ENCODE measurements at regions not wholly inside any gene's neighbourhood (a gene's known extent, or its start where the extent isn't known, plus 50 kb on each side); places are given as distances from the start of the nearest gene placed in this dataset.

DNA sequence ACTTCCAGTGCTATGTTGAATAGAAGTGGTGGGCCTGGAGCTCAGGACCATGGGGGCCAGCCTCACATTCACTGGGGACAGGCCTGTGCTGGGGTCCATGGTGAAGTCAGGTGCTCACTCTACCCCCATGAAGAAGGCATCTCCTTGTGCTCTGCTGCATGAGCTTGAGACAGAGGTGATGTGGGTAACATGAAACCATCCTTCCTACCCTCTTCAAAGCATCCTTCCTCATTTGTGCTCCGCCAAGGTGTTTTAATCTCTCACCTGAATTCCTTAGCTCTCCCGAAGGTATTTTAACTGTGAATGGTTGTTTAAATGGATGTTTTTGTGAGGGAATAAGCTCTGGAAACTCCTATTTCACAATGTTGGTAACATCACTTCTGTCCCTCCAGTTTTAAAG, 209.6 kb upstream of the PCSK2 start:
- no peak for DNase-seq (ENCODE audit: low spot score)

DNA sequence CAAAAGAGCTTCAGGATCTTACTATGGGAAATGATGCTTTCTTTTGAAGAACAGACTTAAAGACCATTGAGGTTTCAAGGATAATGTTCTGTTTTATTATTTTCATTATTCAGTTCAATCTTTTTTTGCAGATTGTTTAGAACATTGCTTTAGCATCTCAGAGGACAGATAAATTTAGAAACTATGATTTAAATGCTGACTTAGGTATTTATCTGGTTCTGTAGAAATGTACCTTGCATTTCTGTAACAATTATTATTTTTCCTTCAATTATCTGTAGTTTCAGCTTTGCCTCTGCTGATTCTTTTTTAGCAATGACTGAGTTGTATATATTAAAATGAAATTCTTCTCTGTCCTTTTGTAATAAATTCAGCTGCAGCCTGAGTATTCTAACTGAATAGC, 205.4 kb upstream of the PCSK2 start:
- no peak for DNase-seq (ENCODE audit: low spot score)

DNA sequence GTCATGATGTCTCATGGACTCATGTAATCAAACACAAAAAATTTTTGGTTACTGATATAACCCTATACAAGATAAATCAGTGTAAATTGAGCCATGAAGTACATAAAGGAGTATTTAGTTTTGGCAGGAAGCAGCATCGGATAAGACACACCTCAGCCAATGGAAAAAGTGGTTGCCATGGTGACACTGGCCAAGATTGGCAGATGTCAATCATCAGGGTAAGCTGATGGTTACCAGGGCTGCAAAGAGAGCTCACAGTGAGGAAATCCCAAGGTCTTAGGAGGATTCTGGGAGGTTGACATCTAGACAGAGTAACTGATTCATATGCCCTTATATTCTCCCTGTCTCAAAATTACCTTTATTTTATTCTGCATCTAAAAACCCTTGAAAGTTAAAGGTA, 203.8 kb upstream of the PCSK2 start:
- no peak for DNase-seq (ENCODE audit: low spot score)

DNA sequence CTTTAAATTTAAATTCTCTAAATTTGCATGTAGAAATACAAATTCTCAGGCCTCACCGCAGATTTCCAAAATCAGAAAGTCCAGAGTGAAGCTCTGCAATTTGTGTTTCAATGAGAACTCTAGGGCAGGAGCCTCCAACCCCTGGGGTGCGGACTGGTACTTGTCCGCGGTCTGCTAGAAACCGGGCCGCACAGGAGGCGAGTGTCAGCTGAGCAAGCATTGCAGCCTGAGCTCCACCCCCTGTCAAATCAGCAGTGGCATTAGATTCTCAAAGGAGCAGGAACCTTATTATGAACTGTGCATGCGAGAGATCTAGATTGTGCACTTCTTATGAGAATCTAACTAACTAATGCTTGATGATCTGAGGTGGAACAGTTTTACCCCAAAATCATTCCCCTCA, 203.0 kb upstream of the PCSK2 start:
- no peak for DNase-seq (ENCODE audit: low spot score)

DNA sequence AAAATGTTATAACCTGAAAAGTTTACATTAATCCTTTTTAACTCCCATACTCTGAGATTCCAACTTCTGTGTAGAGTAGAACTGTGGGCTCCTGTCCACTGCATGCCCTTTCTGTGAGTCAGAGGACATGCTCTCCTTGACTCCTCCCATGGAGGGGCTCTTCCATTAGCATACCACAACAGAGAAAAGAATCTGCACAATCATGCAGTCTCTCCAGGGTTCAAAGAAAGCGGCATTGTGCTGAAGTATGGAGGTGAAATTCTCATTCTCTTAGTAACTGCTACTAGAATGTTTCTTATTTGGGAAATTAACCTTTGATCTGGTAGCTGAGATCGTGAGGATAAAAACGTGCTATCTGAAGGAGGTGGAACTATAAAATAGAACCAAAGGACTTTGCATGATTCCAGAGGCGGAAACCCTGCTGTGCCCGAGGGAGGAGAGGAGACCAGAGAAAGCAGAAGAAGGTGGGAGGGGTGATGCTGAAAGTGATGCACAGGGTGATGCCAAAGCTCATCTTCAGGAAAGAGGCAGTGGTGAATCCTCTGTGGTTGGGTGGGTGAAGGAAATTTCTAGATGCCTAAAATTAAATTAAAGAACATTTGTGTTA, 202.2 kb upstream of the PCSK2 start:
- DNase-seq (ENCODE audit: low spot score) = no peak

DNA sequence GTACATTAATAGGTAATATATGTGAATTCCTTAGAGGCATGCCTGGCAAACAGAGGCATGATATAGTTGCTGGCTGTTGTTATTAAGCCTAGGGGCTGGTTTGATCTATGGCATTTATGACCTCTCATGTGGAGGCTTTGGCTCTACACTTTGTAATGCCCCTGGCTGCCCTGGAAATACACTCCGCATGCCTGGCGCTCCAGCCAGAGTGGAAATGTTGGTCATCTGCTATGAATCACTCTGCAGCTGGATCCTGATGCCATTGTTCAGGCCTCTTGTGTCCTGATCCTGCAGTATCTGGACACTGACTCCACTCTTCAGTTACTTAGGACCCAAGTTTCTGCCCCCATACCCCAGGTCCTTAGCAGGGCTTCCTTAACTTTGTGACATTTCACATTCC, 200.5 kb upstream of the PCSK2 start:
- DNase-seq (ENCODE audit: low spot score) = no peak

DNA sequence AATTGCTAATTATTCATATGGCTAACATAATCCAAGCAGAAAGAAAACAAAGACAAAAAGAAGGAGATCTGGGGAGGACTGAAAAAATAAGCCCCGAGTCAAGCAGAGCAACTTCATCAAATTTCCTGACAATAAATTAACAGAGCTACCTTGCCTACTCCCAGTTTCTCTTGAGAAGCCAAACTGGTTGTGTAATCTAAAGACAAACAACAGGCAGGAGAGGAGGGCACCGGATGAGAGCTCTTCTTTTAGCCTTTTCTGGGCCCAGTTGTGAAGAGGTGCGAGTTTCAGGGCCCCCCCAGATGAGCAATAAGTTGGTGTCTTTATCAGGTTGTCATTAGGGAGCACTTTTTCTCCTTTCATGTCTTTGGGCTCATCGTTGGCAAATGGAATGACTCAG, 197.1 kb upstream of the PCSK2 start:
- DNase-seq (ENCODE audit: low spot score) = no peak

DNA sequence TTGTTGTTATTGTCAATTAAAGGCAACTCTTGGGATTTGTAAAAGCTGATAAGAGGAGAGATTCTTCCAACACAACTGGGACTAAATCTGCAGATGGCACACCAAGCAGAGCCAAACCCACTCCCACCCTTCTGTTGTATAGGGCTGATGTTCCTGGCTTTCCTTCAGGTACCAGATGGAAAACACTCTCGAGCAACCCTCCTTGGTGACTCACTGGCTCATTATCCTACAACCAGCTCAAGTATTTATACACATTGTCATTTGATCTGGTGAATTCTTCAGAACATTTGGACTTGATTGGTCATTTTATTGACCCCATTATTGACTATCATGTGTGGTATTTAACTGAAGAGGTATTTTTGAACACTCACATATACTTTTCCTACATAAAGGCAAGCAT, 190.3 kb upstream of the PCSK2 start:
- DNase-seq (ENCODE audit: low spot score) = no peak

DNA sequence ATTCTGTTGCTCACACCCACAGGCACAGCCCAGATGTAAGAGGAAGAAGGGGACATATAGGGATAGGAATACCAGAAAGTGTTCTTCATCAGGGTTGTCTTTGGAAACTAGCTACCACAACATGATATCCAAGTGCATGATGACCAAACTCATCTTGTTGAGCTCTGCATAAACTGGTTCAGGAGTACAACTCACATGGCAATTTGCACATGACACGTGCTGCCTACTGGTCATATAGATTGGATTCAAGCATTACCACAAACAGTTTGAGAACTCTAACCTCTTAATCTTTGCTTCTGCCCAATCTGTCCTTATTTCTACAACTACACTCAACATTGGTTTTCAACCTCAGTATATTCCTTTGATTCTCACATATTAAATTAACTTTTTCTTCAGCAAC, 184.7 kb upstream of the PCSK2 start:
- no peak for DNase-seq (ENCODE audit: low spot score)

DNA sequence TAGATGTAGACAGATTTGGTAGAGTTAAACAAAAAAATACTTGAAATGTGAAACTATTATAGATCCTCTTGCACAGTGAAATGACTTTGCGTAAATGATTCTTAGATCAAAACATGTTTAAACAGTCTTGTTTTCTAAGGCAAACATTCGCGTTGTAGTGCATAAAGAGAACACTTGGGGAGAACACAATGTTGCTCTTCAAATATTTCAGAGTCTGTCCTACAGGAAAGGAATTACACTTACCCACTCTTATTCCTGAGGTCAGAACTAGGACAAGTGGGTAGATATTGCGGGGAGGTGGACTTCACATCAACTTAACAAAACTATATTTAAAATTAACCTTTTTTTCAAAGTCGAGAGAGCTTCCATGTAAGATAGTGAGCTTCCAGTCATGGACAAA, 183.5 kb upstream of the PCSK2 start:
- DNase-seq (ENCODE audit: low spot score) = no peak

DNA sequence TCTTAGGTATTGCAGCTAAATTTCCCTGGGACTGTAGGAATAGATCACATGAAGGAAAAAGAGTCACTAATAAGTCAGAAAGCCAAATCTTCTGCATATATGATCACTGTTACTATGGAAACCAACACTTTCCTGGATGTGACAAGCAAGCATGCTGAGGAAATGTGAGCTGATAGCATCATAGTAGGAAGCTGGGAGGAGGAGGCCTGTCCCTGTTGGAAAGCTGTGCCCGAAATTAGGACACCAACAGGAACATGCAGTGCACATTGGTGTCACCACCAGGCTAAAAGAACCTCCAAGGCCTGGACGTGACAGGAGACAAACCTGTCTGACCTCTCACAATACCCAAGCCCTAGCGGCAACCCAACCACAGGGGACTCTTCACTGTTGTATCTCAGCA, 181.9 kb upstream of the PCSK2 start:
- DNase-seq (ENCODE audit: low spot score) = no peak

DNA sequence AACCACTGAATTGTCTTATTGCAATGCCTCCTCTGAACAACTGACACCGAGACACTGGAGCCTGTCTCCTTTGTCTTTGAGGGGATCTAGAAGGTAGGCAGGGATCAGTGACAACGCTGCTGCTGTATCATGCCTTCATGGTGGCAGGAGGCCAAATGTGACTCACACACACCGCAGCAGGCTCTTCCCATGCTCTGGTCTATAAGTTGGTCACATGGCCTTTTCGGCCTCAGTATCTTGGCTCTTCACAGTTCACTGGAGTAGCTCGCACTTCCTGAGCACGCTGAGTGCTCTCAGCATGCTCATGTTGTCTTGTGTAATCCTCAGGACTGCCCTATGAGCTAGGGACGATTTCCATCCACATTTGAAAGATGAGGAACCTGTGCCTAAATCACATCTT, 167.4 kb upstream of the PCSK2 start:
- no peak for DNase-seq (ENCODE audit: low spot score)

DNA sequence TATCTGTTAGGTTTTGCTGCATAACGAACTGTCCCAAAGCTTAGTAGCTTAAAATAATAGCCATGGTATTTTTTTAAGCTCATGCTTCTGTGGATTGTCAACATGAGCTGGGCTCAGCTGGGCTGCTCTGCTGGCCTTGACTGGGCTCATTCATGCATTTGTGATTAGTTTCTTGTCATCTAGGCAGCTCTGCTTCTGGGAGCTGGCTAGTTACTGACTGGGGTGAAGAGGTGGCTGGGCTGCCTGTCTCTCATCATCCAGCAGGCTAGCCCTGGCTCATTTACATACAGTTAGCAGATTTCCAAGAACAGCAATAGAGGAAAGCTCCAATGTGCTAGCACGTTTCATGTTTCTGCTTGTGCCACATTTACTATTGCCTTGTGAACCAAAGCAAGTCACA, 165.1 kb upstream of the PCSK2 start:
- DNase-seq (ENCODE audit: low spot score) = no peak

DNA sequence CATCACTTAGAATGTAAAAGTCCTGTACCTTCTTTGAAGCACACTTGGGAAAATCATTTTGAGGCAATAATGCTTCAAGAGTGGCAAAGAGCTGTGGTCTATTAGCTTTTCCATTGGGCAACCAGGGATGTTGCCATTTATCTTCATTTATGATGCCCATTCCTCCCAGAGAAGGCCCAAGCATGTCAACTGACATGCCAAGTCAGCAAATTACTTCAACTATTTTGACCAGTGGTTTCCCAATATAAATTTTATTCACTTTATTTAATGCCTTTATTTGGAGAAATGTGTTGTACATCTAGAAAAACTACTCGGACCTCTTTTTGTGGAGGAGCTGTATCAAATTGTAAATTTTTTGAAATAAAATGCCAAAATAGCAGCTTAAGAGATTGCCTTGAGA, 164.1 kb upstream of the PCSK2 start:
- DNase-seq (ENCODE audit: low spot score) = no peak

DNA sequence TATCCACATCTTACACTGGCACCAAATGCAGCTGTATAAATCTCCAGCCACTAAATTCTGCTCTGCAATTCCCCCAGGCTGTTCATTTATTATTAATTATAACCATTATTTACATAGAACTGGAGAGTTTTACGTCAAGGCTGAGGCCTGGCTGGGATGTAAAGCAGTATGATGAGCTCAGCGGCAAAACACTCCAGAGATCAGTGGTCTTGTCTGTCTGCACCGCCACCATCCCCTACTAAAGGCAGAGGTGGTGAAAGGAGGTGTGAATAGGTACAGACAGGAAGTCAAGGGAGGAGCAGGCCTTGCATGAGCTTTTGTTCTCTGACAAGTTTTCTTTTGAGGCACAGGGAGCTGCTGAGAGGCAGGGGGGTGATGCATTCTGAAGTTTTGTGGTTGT, 159.9 kb upstream of the PCSK2 start:
- DNase-seq (ENCODE audit: low spot score) = no peak

DNA sequence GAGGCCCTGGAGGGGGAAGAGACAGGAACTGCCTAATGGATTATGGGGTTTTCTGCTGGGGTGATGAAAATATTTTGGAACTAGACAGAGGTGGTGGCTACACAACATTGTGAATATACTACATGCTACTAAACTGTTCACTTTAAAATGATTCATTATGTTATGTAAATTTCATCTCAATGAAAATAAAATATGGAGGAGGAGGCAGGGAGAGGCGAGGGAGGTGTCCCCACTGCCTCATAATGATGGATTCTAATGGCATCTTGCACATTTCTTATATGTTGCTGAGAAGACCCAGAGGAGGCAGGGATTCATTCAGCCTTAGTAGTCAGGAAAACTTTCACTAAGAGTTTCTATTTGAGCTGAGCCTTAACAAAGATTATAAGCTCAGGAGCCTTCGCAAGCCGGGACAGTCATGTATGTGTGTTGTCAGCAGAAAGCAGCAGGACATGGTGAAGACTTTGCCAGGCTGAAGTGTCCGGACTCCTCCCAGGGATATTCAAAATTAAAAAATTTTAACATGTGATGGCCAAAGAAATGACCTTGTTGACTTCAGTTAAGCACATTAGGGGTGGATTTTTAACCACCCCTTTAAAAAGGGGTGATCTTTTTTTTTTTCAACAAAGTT, 158.6 kb upstream of the PCSK2 start:
- no peak for DNase-seq (ENCODE audit: low spot score)

DNA sequence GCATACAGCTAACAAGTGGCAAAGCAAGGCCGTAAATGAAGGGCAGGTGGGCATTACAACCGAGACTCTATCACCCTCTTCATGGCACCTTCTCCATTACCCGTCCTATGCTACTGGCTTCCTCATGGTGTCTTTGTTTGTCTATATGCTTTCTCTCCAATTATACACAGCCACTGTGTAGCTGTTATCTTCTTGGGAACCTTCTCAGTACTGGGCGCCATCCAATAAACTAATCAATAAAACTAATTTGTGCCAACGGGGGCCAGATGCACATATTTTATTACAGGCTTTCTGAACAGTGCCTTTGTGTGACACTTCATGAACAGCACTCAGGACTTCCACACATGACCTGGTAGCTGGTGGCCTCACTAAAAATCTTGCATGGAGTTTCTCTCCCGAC, 149.8 kb upstream of the PCSK2 start:
- DNase-seq (ENCODE audit: low spot score) = no peak

DNA sequence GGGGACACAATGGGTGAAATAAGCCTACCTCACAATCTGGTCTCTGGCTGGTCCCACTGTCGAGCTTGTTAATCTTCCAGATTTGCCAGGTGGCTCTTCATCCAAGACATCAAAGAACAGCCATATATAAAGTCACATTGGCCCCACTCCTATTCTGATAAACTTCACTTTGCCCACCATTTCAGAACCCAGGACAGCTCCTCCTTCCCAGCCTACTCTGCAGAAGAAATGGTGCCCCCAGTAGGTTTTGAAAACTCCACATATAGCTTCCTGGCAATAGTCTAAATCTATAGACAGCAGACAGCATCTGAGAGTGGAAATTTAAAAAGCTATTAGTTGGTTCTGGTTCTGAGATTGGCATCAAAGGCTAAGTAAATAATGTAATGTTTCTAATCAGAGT, 143.1 kb upstream of the PCSK2 start:
- no peak for DNase-seq (ENCODE audit: low spot score)

DNA sequence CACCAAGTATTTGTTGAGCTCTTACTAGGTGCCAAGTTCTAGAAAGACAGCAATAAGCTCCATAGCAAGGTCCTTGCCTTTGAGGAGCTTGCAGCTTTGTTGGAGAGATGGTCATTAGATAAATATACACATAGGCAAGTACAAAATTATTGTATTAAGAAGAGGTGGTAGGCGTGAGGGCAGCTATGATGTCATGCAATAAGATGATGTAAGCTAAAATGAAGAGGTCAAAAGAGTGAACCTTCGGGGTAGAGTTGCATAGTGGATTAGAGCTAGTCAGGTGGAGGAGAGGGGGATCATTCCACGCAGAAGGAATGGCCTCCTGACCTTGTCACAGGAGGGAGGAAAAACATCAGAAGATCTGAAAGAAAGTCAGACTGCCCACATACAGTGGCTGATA, 141.9 kb upstream of the PCSK2 start:
- DNase-seq (ENCODE audit: low spot score) = no peak

DNA sequence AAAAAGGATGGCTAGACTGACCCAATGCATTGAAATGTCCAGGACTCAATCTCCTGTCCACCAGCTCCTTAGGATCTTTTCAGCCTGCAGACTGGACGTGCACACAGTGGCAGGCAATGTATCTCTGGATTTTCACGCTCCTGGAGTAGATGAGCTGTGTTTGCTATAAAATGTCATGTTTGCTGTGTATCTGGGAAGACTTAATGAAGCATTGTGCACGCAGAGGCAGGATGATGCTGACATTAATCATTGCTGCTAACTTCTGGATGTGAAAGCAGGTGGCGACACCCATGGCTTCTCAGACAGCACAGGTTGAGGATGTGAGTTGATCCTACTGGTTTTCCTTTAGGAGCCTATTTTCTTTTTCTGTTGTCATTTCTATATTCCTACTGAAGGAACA, 133.1 kb upstream of the PCSK2 start:
- no peak for DNase-seq (ENCODE audit: low spot score)

DNA sequence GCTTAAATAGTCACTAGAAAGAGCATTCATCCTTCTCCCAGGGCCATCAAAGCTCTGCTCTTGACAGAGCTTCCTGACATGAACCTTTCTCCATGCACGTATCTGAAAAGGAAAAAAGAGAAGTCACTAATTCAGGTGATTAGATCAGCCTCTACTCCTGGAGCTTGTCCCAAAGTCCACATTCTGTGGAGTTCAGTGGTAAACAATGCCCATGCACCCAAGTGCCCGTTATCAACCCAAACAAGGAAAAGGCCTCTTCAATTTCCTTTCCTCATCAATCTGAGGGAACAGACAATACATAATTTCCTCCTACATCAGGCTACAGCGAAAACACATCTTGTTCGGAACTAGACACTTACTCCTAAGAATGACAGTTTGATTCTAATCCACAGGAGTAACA, 129.2 kb upstream of the PCSK2 start:
- no peak for DNase-seq (ENCODE audit: low spot score)

DNA sequence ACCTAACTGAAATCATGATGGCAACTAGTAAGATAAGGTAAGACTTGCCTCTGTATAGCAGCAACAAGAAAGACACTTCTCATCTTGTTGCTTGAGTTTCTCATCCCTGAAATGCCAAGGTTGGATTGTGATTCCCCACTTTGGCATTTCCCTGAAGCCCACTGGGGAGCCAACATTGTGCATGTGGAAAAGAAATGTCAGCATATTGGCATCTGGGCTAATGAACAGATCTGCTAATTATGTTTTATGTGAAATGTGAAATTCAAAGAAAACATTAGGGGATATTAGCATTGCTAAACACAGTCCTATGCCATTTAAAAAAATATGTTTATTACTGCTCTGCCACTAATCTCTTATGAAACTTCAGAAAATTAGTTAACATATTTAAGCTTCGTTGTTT, 126.3 kb upstream of the PCSK2 start:
- no peak for DNase-seq (ENCODE audit: low spot score)

DNA sequence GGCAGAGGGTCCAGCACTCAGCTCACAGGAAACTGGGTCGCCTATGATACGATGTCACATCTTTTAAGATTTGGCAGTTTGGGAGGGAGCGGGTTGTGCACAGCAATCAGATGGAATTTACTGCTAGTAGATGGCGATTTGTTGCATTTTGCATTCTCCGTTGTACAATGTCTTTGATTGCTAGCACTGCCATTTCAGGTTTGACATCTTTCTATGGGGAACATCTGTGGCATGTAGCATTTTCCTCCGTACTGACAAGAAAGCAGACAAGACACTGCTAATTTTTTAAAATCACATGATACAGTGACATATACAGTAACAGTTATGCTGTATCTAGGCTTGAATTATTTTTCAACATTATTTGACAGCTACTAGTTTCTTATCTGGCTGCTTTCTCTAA, 119.7 kb upstream of the PCSK2 start:
- no peak for DNase-seq (ENCODE audit: low spot score)

DNA sequence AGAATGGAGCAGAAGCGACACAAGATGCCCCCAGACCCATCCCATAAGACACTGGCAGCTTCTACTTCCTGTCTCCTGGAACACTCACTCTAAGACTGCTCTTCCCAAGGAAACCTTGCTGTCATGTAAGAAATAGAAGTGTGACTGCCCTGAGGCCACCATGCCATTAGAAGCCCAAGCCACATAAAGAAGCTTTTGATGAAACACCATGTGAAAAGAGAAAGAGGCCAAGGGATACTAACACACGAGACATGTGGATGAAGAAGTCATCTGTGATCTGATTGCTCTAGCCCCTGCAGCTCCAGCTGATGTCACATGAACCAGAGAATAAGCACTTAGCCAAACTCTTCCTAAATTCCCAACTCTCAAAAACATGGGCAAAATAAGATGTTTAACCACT, 117.9 kb upstream of the PCSK2 start:
- no peak for DNase-seq (ENCODE audit: low spot score)

DNA sequence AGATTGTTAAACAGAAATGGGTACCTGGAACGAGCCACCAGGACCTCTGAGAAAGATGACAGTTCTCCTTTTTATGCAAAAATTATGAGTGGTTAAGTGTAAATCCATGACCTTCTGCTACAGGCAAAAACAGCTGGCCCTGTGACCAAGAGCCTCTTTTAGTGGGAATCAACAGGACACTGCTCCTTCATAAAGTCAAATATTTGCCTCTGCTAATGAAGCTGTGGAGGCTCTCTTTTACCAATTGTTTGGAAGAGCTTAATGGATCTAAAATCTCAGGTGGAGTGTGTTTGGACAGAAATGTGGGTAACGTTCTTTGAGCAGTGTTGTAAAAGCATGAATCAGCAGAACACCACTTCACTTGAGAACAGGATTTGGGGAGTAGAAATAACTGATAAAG, 117.5 kb upstream of the PCSK2 start:
- no peak for DNase-seq (ENCODE audit: low spot score)

Data from CD4-positive, alpha-beta T cell treated with Interleukin-6 at 100 ng/mL for 8 hours (primary cell).